ENCODE measurements at regions not wholly inside any gene's neighbourhood (a gene's known extent, or its start where the extent isn't known, plus 50 kb on each side); places are given as distances from the start of the nearest gene placed in this dataset.

DNA sequence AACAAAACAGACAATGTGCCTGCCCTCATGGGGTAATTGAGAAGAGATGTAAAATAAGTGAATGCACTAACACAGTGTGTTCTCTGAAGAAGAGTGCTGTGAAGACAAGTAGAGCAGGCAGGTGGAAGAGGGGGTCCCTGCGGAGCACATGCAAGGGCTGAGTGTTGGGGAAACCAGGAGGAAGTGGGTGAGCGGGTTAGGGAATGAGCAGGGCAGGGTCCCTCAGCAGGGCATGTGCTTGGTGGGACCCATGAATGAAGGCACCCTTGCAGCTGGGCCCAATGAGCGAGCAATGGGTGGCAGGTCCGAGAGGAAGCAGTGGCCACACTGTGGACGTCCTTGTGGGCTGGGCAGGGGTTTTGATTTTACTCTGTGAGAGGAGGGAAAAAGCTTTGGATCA lies 376.6 kb upstream of the COBL start:
- TF ChIP-seq KLF10 (tag by site-specific recombination; IDR thresholded peaks at IDR 0.05), result no peak
- no peak for TF ChIP-seq ZNF624 (tag by site-specific recombination; IDR thresholded peaks at IDR 0.05)
- TF ChIP-seq, protein P1, sequence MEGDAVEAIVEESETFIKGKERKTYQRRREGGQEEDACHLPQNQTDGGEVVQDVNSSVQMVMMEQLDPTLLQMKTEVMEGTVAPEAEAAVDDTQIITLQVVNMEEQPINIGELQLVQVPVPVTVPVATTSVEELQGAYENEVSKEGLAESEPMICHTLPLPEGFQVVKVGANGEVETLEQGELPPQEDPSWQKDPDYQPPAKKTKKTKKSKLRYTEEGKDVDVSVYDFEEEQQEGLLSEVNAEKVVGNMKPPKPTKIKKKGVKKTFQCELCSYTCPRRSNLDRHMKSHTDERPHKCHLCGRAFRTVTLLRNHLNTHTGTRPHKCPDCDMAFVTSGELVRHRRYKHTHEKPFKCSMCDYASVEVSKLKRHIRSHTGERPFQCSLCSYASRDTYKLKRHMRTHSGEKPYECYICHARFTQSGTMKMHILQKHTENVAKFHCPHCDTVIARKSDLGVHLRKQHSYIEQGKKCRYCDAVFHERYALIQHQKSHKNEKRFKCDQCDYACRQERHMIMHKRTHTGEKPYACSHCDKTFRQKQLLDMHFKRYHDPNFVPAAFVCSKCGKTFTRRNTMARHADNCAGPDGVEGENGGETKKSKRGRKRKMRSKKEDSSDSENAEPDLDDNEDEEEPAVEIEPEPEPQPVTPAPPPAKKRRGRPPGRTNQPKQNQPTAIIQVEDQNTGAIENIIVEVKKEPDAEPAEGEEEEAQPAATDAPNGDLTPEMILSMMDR (tag by site-specific recombination; IDR thresholded peaks at IDR 0.05), result no peak
- no peak for TF ChIP-seq YY1 (tag by site-specific recombination; IDR thresholded peaks at IDR 0.05)
- TF ChIP-seq REPIN1 (tag by site-specific recombination; IDR thresholded peaks at IDR 0.05; ENCODE audit: low read depth), result no peak

Data from HEK293 (cell line).